Activated naive CD4-positive, alpha-beta T cell treated with anti-CD3 and anti-CD28 coated beads, Interleukin-2, amount 10 ng/mL, durations not matched to agents 7 days and 5 days (primary cell): ENCODE measurements at regions not wholly inside any gene's neighbourhood (a gene's known extent, or its start where the extent isn't known, plus 50 kb on each side); places are given as distances from the start of the nearest gene placed in this dataset.
"Not testable (repeated sequence)": the region's sequence is repeated elsewhere in the genome, so short reads cannot be mapped to it uniquely, and the experiment has no call there.

Source experiments
- CTCF ChIA-PET: fragments of 350-600 bp; sonication (Branson Sonifier 250); formaldehyde crosslinking; loops from one replicate; lab custom pipeline; 2021; ENCODE audit warnings: antibody characterized with exemption; lab: Charles Lee
- DNase-seq: peaks from one replicate; pipeline ENCODE4 v3.0.0-alpha.2; 2020
- H3K27ac Mint-ChIP-seq: one replicate; pipeline ENCODE4 v1.8.0; 2021; ENCODE audit warnings: mild to moderate bottlenecking, moderate library complexity, mixed read lengths
- H3K27me3 Mint-ChIP-seq: one replicate; pipeline ENCODE4 v1.8.0; 2021; ENCODE audit warnings: mild to moderate bottlenecking, mixed read lengths
- H3K36me3 Mint-ChIP-seq: one replicate; pipeline ENCODE4 v1.8.0; 2021; ENCODE audit warnings: mixed read lengths
- H3K4me1 Mint-ChIP-seq: one replicate; pipeline ENCODE4 v1.8.0; 2021; ENCODE audit warnings: mixed read lengths
- H3K4me3 Mint-ChIP-seq: one replicate; pipeline ENCODE4 v1.8.0; 2021; ENCODE audit warnings: mild to moderate bottlenecking, moderate library complexity, mixed read lengths
- H3K9me3 Mint-ChIP-seq: one replicate; pipeline ENCODE4 v1.8.0; 2021; ENCODE audit warnings: mixed read lengths

DNA sequence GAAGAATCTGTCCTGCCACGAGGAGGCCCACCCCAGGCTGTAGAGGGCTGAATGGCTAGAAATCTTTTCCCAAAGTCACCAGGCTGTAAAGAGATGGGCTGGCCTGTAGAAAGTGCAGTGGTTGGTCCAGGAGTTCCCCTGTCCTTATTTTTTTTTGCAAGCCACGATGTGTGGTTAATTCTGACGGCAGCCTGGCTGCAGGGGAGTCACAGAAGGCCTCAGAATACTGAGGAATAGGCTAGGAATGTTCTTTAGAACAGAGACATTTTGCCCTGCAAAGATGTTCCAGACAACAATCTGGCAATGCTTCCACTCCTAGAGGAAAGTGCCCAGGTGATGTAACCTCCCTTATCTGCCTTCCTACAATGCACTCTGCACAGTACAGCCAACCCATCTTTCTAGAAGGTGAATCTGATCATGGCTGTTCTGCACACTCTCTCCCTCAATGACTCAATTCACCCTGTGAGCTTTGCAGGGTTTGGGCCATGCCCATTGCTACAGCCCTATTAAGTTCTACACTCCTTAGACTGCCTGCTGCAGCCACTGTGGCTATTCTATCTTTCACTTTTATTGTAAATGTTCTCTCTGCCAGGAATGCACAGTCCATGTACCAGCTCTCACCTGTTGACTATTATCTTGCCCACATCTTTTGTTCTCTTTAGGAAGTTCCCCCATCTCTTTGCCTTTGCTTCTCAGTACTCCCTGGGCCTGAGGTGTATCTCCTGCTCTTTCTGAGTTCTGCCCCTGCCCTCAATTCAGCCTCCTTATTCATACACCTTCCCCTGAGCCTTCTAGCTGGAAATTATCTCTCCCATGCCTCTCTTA, 377.8 kb upstream of the CLINT1 start:
- Mint-ChIP-seq H3K9me3 (no peaks in the 10 kb centered on the region), H3K36me3 (no peaks in the 10 kb centered on the region), H3K4me1 (peaks cover 4% of the 10 kb centered on the region), H3K4me3 (no peak overlapping the region), H3K27ac (no peak overlapping the region), H3K27me3 (no peaks in the 10 kb centered on the region)
- no peak for DNase-seq
- CTCF ChIA-PET: no interaction called here

DNA sequence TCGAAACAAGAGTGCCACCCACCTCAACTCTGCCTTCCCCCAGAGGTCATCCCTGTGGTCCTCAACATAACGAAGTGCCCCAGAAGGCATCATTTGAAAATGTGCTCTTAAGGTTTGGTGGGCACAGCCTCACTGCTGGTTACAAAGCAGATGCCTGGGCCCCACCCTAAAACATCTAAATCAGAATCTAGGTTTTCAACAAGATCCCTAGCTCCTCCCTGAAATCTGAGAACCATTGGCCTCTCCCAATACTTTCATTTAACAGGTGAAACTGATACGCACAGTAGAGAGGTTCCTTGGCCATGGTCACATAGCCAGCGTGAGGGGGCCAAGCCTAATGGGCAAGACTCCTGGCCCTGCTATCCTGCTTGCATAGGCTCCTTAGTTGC, 376.2 kb upstream of the CLINT1 start:
- H3K27ac Mint-ChIP-seq: no peak overlapping the region
- no peaks in the 10 kb centered on the region for H3K9me3 Mint-ChIP-seq
- no peaks in the 10 kb centered on the region for H3K27me3 Mint-ChIP-seq
- CTCF ChIA-PET: interaction anchor here (1.1 kb wide), 1 partner anchor 61 kb away, joined by 3 read pairs; no protein-coding TSS in a partner anchor
- H3K4me3 Mint-ChIP-seq: no peak overlapping the region
- no peaks in the 10 kb centered on the region for H3K36me3 Mint-ChIP-seq
- DNase-seq: no peak
- H3K4me1 Mint-ChIP-seq: peaks cover 4% of the 10 kb centered on the region

DNA sequence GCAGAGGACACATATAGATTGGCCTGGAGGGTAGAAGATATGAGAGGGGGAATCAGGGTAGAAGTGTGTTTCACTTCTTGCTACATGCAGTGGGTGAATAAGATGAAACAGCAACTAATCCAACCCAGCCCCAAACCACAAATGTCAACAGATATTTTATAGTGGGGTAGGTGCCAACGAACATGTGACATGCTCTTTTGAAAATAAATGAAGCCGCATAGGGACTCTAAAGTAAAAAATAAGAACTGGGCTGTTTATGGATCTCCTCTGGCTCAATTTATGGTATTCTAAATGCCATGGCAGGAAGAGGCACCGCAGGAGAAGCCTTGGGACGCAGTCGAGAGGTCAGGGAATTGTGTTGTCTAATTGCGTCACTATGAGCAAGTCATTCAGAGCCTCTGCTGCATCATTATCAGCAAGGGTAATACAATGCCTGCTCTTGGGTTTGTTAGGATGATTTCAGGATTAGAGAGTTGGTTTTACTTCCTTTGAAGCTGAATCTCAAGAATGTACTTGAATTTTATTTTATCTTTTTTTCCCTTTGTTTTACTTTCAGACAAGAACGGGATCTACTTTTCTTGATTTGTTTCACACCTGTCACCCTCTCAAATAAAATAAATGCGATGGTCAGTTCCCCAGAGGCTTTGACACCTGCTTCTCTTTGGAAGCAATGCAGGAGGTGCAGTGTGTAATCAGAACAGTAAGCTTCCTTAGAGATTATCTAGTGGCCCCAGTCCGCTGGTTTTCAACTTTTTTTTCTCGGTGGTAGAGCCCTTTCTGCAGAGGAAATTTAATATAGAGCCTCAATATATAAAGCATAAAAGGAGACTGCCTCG, 375.6 kb upstream of the CLINT1 start:
- no peaks in the 10 kb centered on the region for H3K27me3 Mint-ChIP-seq
- H3K27ac Mint-ChIP-seq: no peak overlapping the region
- no peak overlapping the region for H3K4me3 Mint-ChIP-seq
- CTCF ChIA-PET: interaction anchor here (1.1 kb wide), 1 partner anchor 60 kb away, joined by 3 read pairs; no protein-coding TSS in a partner anchor
- no peaks in the 10 kb centered on the region for H3K9me3 Mint-ChIP-seq
- DNase-seq: no peak
- H3K4me1 Mint-ChIP-seq: peaks cover 4% of the 10 kb centered on the region
- no peaks in the 10 kb centered on the region for H3K36me3 Mint-ChIP-seq

DNA sequence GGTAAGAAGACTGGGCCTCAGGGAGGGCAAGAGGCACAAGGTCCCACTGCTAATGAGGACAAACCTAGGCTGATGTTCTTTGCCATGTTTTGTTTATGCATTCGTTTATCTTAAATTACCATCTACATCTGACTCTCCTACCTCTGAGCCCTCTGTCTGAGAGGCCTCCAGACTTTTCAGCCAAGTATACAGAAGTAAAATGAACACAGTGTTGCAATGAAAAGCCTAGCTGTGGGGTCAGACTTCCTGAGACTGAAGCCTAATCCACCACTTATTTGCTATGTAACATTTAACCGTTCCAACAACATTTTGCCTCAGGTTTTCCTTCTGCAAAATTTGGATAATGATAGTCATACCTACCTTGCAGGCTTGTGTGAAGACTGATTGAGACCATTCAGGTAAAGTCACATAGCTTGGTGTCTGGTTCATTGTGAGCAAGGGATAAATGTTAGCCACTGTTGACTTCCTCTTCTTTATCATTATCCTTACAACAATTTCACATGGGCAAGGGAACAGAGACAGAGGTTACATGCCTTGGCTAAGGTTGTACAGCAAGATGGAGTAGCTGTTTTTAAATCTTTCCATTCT, 374.9 kb upstream of the CLINT1 start:
- H3K27me3 Mint-ChIP-seq: no peaks in the 10 kb centered on the region
- DNase-seq: no peak
- H3K4me3 Mint-ChIP-seq: no peak overlapping the region
- no peaks in the 10 kb centered on the region for H3K36me3 Mint-ChIP-seq
- CTCF ChIA-PET: no interaction called here
- no peak overlapping the region for H3K27ac Mint-ChIP-seq
- H3K9me3 Mint-ChIP-seq: no peaks in the 10 kb centered on the region
- peaks cover 4% of the 10 kb centered on the region for H3K4me1 Mint-ChIP-seq

DNA sequence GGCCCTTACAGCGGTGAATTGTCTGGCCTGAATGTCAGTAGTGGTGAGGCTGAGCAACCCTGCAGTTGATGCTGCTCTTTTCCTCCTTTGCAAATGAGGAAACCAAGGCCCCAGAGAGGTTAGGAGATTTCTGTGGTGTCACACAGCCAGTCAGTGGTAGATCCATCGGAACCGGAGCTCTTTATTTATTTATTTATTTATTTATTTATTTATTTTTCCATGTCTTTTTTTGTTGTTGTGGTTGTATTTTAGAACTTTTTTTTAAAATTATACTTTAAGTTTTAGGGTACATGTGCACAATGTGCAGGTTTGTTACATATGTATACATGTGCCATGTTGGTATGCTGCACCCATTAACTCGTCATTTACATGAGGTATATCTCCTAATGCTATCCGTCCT, 368.4 kb upstream of the CLINT1 start:
- H3K4me1 Mint-ChIP-seq, DNase-seq, H3K27ac Mint-ChIP-seq, CTCF ChIA-PET, H3K4me3 Mint-ChIP-seq, H3K9me3 Mint-ChIP-seq, H3K36me3 Mint-ChIP-seq, H3K27me3 Mint-ChIP-seq: not testable (repeated sequence)

DNA sequence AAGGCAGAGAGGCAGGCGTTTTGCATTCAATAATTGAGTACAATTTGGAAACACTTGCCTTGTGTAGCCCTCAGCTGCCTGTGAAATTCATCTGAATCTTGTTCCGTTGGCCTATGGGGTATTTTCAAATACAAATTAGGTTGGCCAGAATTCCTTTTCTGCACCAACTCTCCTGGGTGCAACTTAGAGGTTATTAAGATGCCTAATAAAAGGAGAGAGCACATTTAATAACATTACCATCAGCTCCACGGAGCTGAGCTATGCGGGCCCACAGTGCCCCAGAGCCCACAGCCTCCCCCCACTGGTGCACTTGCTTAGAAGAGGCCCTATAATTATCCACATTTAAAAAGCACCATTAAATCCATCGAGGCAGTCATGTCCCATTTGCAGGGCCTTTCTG, 367.6 kb upstream of the CLINT1 start:
- no peaks in the 10 kb centered on the region for H3K4me1 Mint-ChIP-seq
- H3K27me3 Mint-ChIP-seq: no peaks in the 10 kb centered on the region
- CTCF ChIA-PET: no interaction called here
- no peak for DNase-seq
- no peak overlapping the region for H3K27ac Mint-ChIP-seq
- no peaks in the 10 kb centered on the region for H3K36me3 Mint-ChIP-seq
- H3K4me3 Mint-ChIP-seq: no peak overlapping the region
- peaks cover 5% of the 10 kb centered on the region for H3K9me3 Mint-ChIP-seq

DNA sequence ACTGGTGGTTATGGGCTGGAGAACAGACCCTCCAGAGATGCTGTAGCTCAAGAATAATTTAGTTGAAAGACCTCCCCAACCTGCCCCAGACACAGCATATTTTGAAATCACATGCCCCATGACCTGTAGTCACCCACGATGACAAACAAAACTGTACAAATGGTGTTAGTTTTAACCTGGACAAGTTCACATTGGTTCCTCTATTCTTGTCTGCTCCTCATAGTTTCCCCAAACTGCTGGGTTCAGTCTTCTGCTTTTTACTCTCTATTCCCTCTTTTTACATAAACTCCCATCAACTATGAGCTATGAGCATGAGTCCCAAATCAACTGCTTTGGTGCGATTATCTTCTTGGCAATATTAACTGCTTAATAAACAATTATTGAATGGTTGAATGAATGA, 365.3 kb upstream of the CLINT1 start:
- Mint-ChIP-seq H3K9me3 (peaks cover 5% of the 10 kb centered on the region), H3K4me1 (no peaks in the 10 kb centered on the region), H3K36me3 (no peaks in the 10 kb centered on the region), H3K4me3 (no peak overlapping the region), H3K27ac (no peak overlapping the region), H3K27me3 (no peaks in the 10 kb centered on the region)
- no peak for DNase-seq
- CTCF ChIA-PET: no interaction called here

DNA sequence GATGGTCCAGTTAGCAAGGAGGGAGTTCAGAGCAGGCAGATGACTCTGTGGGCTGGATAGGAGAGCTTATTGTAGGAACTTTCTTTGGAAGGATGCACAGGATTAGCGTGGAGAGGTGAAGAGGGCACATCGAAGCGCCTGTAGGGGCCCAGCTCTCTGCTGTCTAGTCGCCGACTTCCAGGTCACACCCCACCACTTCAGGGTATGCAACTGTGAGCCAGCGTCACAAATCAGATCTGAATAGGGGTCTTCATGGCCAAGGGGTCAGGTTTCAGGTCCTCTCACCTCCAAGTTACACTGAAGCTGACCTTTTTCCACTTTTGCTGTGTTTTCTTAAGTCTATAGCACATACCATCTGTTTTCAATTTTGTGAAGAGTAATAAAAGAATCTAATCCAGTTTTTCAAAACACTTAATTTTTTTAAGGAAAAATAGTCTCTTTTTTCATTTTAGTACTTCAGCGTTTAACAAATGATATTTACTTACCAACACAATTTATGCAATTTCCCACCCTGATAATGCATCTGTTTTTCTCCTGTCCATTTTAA, 364.2 kb upstream of the CLINT1 start:
- Mint-ChIP-seq H3K9me3 (peaks cover 5% of the 10 kb centered on the region), H3K4me1 (no peaks in the 10 kb centered on the region), H3K36me3 (no peaks in the 10 kb centered on the region), H3K4me3 (no peak overlapping the region), H3K27ac (no peak overlapping the region), H3K27me3 (no peaks in the 10 kb centered on the region)
- CTCF ChIA-PET: no interaction called here
- DNase-seq: no peak

DNA sequence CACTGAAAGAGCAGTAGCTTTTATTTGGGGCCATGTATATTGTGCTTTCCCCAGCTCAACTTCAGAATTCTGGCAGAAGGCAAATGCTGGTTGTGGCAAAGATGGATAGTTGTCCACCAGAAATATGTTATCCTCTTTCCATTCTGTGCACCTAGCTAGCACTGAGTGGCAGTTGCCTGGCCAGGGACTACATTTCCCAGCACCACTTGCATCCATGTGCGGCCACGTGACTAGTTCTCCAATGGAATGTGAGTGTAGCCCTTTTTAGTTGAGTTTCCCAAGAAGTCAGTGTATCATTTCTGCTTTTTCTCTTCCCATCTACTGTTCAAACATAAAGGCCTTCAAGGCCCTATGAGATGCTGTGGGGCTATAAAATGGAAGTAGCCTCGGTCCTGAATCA, 354.0 kb upstream of the CLINT1 start:
- peaks cover 1% of the 10 kb centered on the region for H3K9me3 Mint-ChIP-seq
- H3K4me1 Mint-ChIP-seq: no peaks in the 10 kb centered on the region
- CTCF ChIA-PET: no interaction called here
- no peak overlapping the region for H3K4me3 Mint-ChIP-seq
- H3K36me3 Mint-ChIP-seq: no peaks in the 10 kb centered on the region
- DNase-seq: no peak
- H3K27ac Mint-ChIP-seq: no peak overlapping the region
- H3K27me3 Mint-ChIP-seq: no peaks in the 10 kb centered on the region

DNA sequence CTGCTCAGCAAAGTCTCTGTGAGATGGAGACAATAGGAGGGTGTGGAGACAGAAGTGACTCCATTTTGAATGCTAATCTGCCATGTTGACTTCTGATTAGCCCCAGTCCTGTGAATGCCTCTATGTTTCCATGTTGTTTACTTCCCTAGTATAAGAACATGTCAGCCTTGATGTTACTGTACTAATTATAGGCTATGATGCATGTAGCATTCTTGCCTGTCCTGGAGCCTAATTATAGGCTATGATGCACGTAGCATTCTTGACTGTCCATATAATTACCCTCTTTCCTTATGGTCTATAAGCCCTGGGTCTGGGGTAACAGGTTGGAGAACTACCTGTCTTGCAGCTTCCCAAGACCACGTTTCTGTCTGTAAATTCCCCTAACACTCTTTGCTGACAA, 353.3 kb upstream of the CLINT1 start:
- Mint-ChIP-seq H3K4me3 (no peak overlapping the region), H3K27me3 (no peaks in the 10 kb centered on the region), H3K27ac (no peak overlapping the region), H3K9me3 (peaks cover 1% of the 10 kb centered on the region), H3K36me3 (no peaks in the 10 kb centered on the region), H3K4me1 (no peaks in the 10 kb centered on the region)
- CTCF ChIA-PET: no interaction called here
- DNase-seq: no peak

DNA sequence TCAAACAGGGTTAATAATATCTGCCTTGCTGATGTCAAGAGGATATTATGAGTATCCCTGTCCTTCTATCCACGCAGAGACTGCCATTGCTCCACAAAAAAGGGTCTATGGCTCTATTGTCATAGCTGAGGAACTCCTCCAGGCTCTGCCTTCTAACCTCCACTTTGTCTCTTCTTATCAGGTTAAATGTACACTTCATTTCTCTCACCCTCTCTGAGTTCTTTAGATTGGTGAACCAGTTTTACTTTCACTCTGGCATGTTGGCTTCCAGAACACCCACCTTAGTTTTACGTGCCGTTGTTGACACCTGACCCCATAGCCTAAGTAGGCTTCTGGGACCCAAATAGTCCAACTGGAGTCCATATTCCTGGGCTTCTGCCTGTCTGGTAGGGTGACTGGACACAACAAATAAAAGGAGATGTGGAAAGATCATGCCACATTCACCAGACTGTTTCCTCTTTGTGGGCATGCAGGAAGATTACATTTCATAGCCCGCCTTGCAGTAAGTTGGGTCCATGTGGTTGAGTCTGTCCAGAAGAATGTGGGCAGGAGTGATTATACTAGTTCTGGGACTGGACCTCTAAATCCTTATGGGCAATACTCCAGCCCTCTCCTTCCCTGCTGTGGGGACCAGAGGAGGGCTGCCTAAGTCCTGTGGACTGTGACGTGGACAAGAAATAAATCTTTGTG, 350.4 kb upstream of the CLINT1 start:
- Mint-ChIP-seq H3K27me3 (no peaks in the 10 kb centered on the region), H3K9me3 (no peaks in the 10 kb centered on the region), H3K4me1 (no peaks in the 10 kb centered on the region), H3K4me3 (no peak overlapping the region), H3K27ac (no peak overlapping the region), H3K36me3 (no peaks in the 10 kb centered on the region)
- DNase-seq: no peak
- CTCF ChIA-PET: no interaction called here

DNA sequence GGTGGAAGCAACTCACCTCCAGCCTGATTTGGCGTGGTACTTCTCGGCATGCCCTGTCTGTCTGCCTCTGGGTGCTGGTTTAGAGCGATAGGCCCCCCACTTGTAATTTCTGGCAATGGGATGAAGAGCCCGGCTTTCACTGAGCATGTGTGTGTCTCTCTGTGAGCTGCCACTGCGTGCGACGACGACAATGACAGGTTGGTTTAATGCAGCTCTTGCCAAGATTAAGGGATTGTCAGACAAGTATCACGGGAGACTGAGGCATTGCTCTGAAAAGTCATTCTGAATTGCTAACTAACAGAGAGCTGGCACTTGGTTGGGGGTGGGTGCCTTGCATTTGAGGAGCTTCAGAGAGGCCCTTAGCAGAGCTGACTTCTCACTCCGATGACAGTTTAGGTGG, 348.8 kb upstream of the CLINT1 start:
- Mint-ChIP-seq H3K36me3 (no peaks in the 10 kb centered on the region), H3K9me3 (no peaks in the 10 kb centered on the region), H3K27ac (no peak overlapping the region), H3K4me3 (no peak overlapping the region), H3K4me1 (no peaks in the 10 kb centered on the region), H3K27me3 (no peaks in the 10 kb centered on the region)
- CTCF ChIA-PET: no interaction called here
- DNase-seq: no peak

DNA sequence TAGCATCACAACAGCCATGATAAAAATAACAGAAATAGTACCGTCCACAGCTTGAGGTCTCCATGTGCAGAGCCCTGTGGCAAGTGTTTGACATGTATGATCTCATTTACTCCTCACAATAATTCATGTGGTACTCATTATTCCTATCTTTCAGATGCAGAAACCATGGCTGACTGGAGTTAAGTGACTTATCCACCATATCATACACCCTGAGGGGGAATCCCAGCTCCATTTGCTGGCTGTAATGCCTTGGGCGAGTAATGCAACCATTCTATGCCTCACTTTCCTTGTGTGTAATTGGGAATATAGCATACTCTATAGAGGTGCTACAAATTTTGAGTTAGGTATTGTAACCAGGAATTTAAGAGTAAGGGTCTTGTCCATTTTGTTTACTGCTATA, 347.0 kb upstream of the CLINT1 start:
- no peak overlapping the region for H3K4me3 Mint-ChIP-seq
- CTCF ChIA-PET: no interaction called here

DNA sequence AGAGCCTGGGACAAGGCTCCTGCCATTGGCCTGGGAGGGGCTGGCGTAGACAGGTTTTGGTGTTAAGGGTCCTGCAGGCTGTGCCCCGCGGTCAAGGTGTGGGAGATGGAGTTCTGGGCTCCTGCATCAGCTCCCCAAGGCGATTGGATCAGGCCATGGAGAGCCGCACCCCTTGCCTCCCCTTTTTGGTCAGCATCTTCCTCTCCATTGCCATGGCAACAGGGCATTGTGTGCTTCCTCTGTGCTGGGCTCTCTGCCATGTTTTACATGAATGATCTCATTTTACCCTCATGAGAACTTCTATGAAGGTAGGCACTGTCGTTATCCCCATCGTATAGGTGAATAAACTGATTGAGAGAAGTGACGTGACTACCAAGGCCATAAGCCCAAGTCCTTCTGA, 344.3 kb upstream of the CLINT1 start:
- no peaks in the 10 kb centered on the region for H3K9me3 Mint-ChIP-seq
- H3K4me3 Mint-ChIP-seq: no peak overlapping the region
- H3K4me1 Mint-ChIP-seq: no peaks in the 10 kb centered on the region
- H3K27ac Mint-ChIP-seq: no peak overlapping the region
- no peaks in the 10 kb centered on the region for H3K36me3 Mint-ChIP-seq
- CTCF ChIA-PET: no interaction called here
- no peaks in the 10 kb centered on the region for H3K27me3 Mint-ChIP-seq
- DNase-seq: no peak

More for the DNA sequence above, 347.0 kb upstream of the CLINT1 start:
- no peak for DNase-seq
- Mint-ChIP-seq H3K36me3 (no peaks in the 10 kb centered on the region), H3K27ac (no peak overlapping the region), H3K27me3 (no peaks in the 10 kb centered on the region), H3K4me1 (no peaks in the 10 kb centered on the region), H3K9me3 (no peaks in the 10 kb centered on the region)
